Fibroblast of pulmonary artery (primary cell): ENCODE measurements at regions not wholly inside any gene's neighbourhood (a gene's known extent, or its start where the extent isn't known, plus 50 kb on each side); places are given as distances from the start of the nearest gene placed in this dataset.

Source experiments
- DNase-seq: peaks from one replicate; pipeline ENCODE4 v3.0.0-alpha.2; 2010; ENCODE audit warnings: low read depth
- H3K4me3 ChIP-seq: replicated peaks from 2 replicates; pipeline ENCODE4 v1.5.1; 2011; ENCODE audit warnings: low read depth, mild to moderate bottlenecking, control low read depth, low read length, moderate library complexity
- CTCF ChIP-seq: IDR thresholded peaks from 2 replicates; pipeline ENCODE4 v1.5.1; 2011; ENCODE audit warnings: mild to moderate bottlenecking, control low read depth, low read length, inconsistent platforms; ENCODE audit errors: missing control alignments

GRCh38 chr7:148950806-148951205 lies 66.7 kb upstream of the EZH2 start:
- TF ChIP-seq CTCF, result no peak
- no peak for DNase-seq
- no peak overlapping the region for H3K4me3 ChIP-seq

GRCh38 chr7:148944935-148945934 lies 61.1 kb upstream of the EZH2 start:
- DNase-seq, result peak; percentile 85
- no peak overlapping the region for H3K4me3 ChIP-seq
- no peak for TF ChIP-seq CTCF

- peak; percentile 46 for TF ChIP-seq CTCF
- H3K4me3 ChIP-seq, result peak overlapping the region; percentile 73
- DNase-seq, result peak; percentile 64
Measured at GRCh38 chr7:148941598-148942275, 57.6 kb upstream of the EZH2 start.

GRCh38 chr7:148940702-148941597 lies 56.9 kb upstream of the EZH2 start:
- TF ChIP-seq CTCF, result no peak
- DNase-seq, result peak; percentile 88

GRCh38 chr7:148939128-148939755 lies 55.2 kb upstream of the EZH2 start:
- DNase-seq, result no peak
- no peak overlapping the region for H3K4me3 ChIP-seq
- TF ChIP-seq CTCF, result no peak

More at GRCh38 chr7:148940702-148941597, 56.9 kb upstream of the EZH2 start:
- peak overlapping the region; percentile 73 for H3K4me3 ChIP-seq

- TF ChIP-seq CTCF, result no peak
- H3K4me3 ChIP-seq, result no peak overlapping the region
- DNase-seq, result no peak
Measured at GRCh38 chr7:148935451-148935850, 51.4 kb upstream of the EZH2 start.
